ENCODE measurements at regions not wholly inside any gene's neighbourhood (a gene's known extent, or its start where the extent isn't known, plus 50 kb on each side); places are given as distances from the start of the nearest gene placed in this dataset.
A peak's percentile ranks its signal among the peaks of the same experiment; 100 is the strongest.

- H3K4me3 ChIP-seq, result no peak overlapping the region
- H3K36me3 ChIP-seq, result no peaks in the 10 kb centered on the region
- H3K27ac ChIP-seq, result no peak overlapping the region
- ATAC-seq, result no peak
- intact Hi-C loops (cut with DNase I), result no loop called here
- no peak for DNase-seq
- no peak for TF ChIP-seq CTCF (IDR thresholded peaks at IDR 0.05)
- no peaks in the 10 kb centered on the region for H3K9me3 ChIP-seq
- H3K4me1 ChIP-seq, result no peaks in the 10 kb centered on the region
- WGBS, 2 donors, result 78 to 82% methylated on average over 12 of the region's 12 CpGs
- no peaks in the 10 kb centered on the region for H3K27me3 ChIP-seq
- no peak for FAIRE-seq
These were observed 124.1 kb upstream of the IGFBP7 start for GRCh38 chr4:57234252-57234775.

GRCh38 chr4:57233386-57233785 is 123.2 kb upstream of the IGFBP7 start:
- Histone ChIP-seq H3K9me3 (no peaks in the 10 kb centered on the region), H3K27ac (no peak overlapping the region), H3K27me3 (no peaks in the 10 kb centered on the region), H3K36me3 (no peaks in the 10 kb centered on the region), H3K4me1 (no peaks in the 10 kb centered on the region), H3K4me3 (no peak overlapping the region)
- DNase-seq, result no peak
- no peak for TF ChIP-seq CTCF (IDR thresholded peaks at IDR 0.05)
- WGBS, 2 donors, result 8 to 9% methylated on average over 4 of the region's 4 CpGs
- intact Hi-C loops (cut with DNase I), result no loop called here
- ATAC-seq, result peak in 3 of 4 donors; percentile 72 to 82 (median 78)
- FAIRE-seq, result no peak

GRCh38 chr4:57231781-57232180 is 121.6 kb upstream of the IGFBP7 start:
- intact Hi-C loops (cut with DNase I), result no loop called here
- H3K27ac ChIP-seq, result no peak overlapping the region
- H3K4me3 ChIP-seq, result no peak overlapping the region
- TF ChIP-seq CTCF (IDR thresholded peaks at IDR 0.05), result no peak
- H3K4me1 ChIP-seq, result no peaks in the 10 kb centered on the region
- H3K9me3 ChIP-seq, result no peaks in the 10 kb centered on the region
- ATAC-seq (no peak), DNase-seq (no peak), FAIRE-seq (no peak)
- no peaks in the 10 kb centered on the region for H3K27me3 ChIP-seq
- H3K36me3 ChIP-seq, result no peaks in the 10 kb centered on the region
- 87% methylated on average over 2 of the region's 2 CpGs for WGBS, 2 donors

- intact Hi-C loops (cut with DNase I), result no loop called here
- Histone ChIP-seq H3K4me1 (no peaks in the 10 kb centered on the region), H3K4me3 (no peak overlapping the region), H3K27ac (no peak overlapping the region), H3K36me3 (no peaks in the 10 kb centered on the region), H3K9me3 (no peaks in the 10 kb centered on the region), H3K27me3 (no peaks in the 10 kb centered on the region)
- no peak for TF ChIP-seq CTCF (IDR thresholded peaks at IDR 0.05)
- no peak for DNase-seq
- 59 to 64% methylated on average over 2 of the region's 2 CpGs for WGBS, 2 donors
- ATAC-seq, result no peak
- FAIRE-seq, result no peak
These were observed 110.5 kb upstream of the IGFBP7 start for GRCh38 chr4:57220734-57221133.

GRCh38 chr4:57220172-57220571 is 110.0 kb upstream of the IGFBP7 start:
- no peaks in the 10 kb centered on the region for H3K27me3 ChIP-seq
- intact Hi-C loops (cut with DNase I), result no loop called here
- 79 to 95% methylated on average over 2 of the region's 2 CpGs for WGBS, 2 donors
- ATAC-seq, result no peak
- no peak for TF ChIP-seq CTCF (IDR thresholded peaks at IDR 0.05)
- no peaks in the 10 kb centered on the region for H3K4me1 ChIP-seq
- no peaks in the 10 kb centered on the region for H3K9me3 ChIP-seq
- H3K4me3 ChIP-seq, result no peak overlapping the region
- H3K27ac ChIP-seq, result no peak overlapping the region
- FAIRE-seq, result no peak
- H3K36me3 ChIP-seq, result no peaks in the 10 kb centered on the region
- DNase-seq, result no peak

Data from pancreas (tissue), 10 donors.